GM12865 (cell line): ENCODE measurements at regions not wholly inside any gene's neighbourhood (a gene's known extent, or its start where the extent isn't known, plus 50 kb on each side); places are given as distances from the start of the nearest gene placed in this dataset.

ENCODE experiments used
- DNase-seq: peaks from one replicate; pipeline ENCODE4 v3.0.0; 2010; ENCODE audit warnings: low read depth
- H3K4me3 ChIP-seq: 2 replicates; pipeline ENCODE4 v1.5.1; 2011; ENCODE audit warnings: mild to moderate bottlenecking, low read depth, low read length, control low read depth
- CTCF ChIP-seq: IDR thresholded peaks from 2 replicates; pipeline ENCODE4 v1.5.1; 2011; ENCODE audit warnings: low read length, control low read depth, low read depth, inconsistent platforms; ENCODE audit not compliant: insufficient read depth; ENCODE audit errors: missing control alignments

GRCh38 chr18:67080601-67081000 lies 435.9 kb downstream of the DSEL start:
- no peak for TF ChIP-seq CTCF
- no peak for DNase-seq
- H3K4me3 ChIP-seq = no peak overlapping the region

GRCh38 chr18:67074309-67074708 lies 442.2 kb downstream of the DSEL start:
- DNase-seq = no peak
- no peak overlapping the region for H3K4me3 ChIP-seq
- no peak for TF ChIP-seq CTCF

GRCh38 chr18:67072791-67073190 lies 443.7 kb downstream of the DSEL start:
- no peak for DNase-seq
- no peak overlapping the region for H3K4me3 ChIP-seq
- TF ChIP-seq CTCF = no peak

GRCh38 chr18:67068608-67069007 lies 447.9 kb downstream of the DSEL start:
- DNase-seq = no peak
- no peak overlapping the region for H3K4me3 ChIP-seq
- TF ChIP-seq CTCF = no peak

GRCh38 chr18:67047334-67047733 lies 443.4 kb upstream of the CDH19 start:
- H3K4me3 ChIP-seq = no peak overlapping the region
- TF ChIP-seq CTCF = no peak
- DNase-seq = no peak

- no peak for TF ChIP-seq CTCF
- H3K4me3 ChIP-seq = no peak overlapping the region
- DNase-seq = no peak
Measured at GRCh38 chr18:67043276-67043675, 439.4 kb upstream of the CDH19 start.

GRCh38 chr18:67041334-67041733 lies 437.4 kb upstream of the CDH19 start:
- TF ChIP-seq CTCF = no peak
- no peak for DNase-seq
- H3K4me3 ChIP-seq = no peak overlapping the region
